ENCODE measurements at regions not wholly inside any gene's neighbourhood (a gene's known extent, or its start where the extent isn't known, plus 50 kb on each side); places are given as distances from the start of the nearest gene placed in this dataset.

GRCh38 chr10:11673346-11674280 is 62.2 kb upstream of the USP6NL start:
- H3K27ac ChIP-seq (ENCODE audit: low read depth, low read length): no peak overlapping the region
- WGBS, 2 experiments (ENCODE audit: insufficient coverage in 1 of 2, insufficient read length in 1 of 2): 93 to 94% methylated on average over 8 to 12 of the region's 12 CpGs

DNA sequence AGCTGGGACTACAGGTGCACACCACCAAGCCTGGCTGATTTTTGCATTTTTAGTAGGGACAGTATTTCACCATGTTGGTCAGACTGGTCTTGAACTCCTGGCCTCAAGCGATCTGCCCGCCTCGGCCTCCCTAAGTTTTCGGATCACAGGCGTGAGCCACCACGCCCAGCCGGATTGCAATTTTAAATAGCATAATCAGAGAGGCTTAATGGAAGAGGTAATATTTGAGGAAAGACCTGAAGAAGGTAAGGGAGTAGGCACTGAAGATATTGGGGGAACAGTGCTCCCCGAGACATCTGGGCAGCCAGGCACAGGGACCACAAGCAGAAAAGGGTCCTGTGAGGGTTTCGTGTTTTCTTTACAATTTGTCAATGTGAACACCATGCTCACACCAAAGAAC is 61.4 kb upstream of the USP6NL start:
- TF ChIP-seq CTCF (conservative IDR thresholded peaks at IDR 0.05): no peak
- no peaks in the 10 kb centered on the region for H3K36me3 Mint-ChIP-seq (ENCODE audit: low read depth)
- no peak for DNase-seq
- 90 to 96% methylated on average over 5 to 9 of the region's 9 CpGs for WGBS, 2 experiments (ENCODE audit: insufficient coverage in 1 of 2, insufficient read length in 1 of 2)
- peaks cover 4% of the 10 kb centered on the region for H3K4me1 ChIP-seq (ENCODE audit: control insufficient read depth, insufficient read depth, low read length)
- H3K9me3 Mint-ChIP-seq: no peaks in the 10 kb centered on the region
- no peaks in the 10 kb centered on the region for H3K27me3 ChIP-seq (ENCODE audit: control insufficient read depth, insufficient read depth, low read length, poor library complexity, severe bottlenecking)
- H3K4me3 ChIP-seq (ENCODE audit: low read length): no peak overlapping the region
- no peaks in the 10 kb centered on the region for H3K27me3 Mint-ChIP-seq (ENCODE audit: insufficient read depth)
- peaks cover 12% of the 10 kb centered on the region for H3K4me1 Mint-ChIP-seq
- H3K9me3 ChIP-seq (ENCODE audit: control insufficient read depth, low read length): no peaks in the 10 kb centered on the region
- H3K36me3 ChIP-seq (ENCODE audit: control insufficient read depth, insufficient read depth, low read length): no peaks in the 10 kb centered on the region
- H3K27ac ChIP-seq (ENCODE audit: low read depth, low read length): no peak overlapping the region
- H3K9ac ChIP-seq (ENCODE audit: extremely low read depth, low read length, poor library complexity, severe bottlenecking): no peak overlapping the region
- H3K27ac Mint-ChIP-seq: no peak overlapping the region
- no peak overlapping the region for H3K4me3 Mint-ChIP-seq

More at GRCh38 chr10:11673346-11674280, 62.2 kb upstream of the USP6NL start:
- Mint-ChIP-seq H3K4me3 (no peak overlapping the region), H3K27ac (no peak overlapping the region), H3K36me3 (ENCODE audit: low read depth) (no peaks in the 10 kb centered on the region), H3K27me3 (ENCODE audit: insufficient read depth) (no peaks in the 10 kb centered on the region), H3K4me1 (peaks cover 12% of the 10 kb centered on the region), H3K9me3 (no peaks in the 10 kb centered on the region)
- TF ChIP-seq CTCF (conservative IDR thresholded peaks at IDR 0.05): no peak
- no peak overlapping the region for H3K4me3 ChIP-seq (ENCODE audit: low read length)
- peaks cover 4% of the 10 kb centered on the region for H3K4me1 ChIP-seq (ENCODE audit: control insufficient read depth, insufficient read depth, low read length)
- no peak overlapping the region for H3K9ac ChIP-seq (ENCODE audit: extremely low read depth, low read length, poor library complexity, severe bottlenecking)
- no peak for DNase-seq
- H3K9me3 ChIP-seq (ENCODE audit: control insufficient read depth, low read length): no peaks in the 10 kb centered on the region
- no peaks in the 10 kb centered on the region for H3K36me3 ChIP-seq (ENCODE audit: control insufficient read depth, insufficient read depth, low read length)
- no peaks in the 10 kb centered on the region for H3K27me3 ChIP-seq (ENCODE audit: control insufficient read depth, insufficient read depth, low read length, poor library complexity, severe bottlenecking)

GRCh38 chr10:11670381-11670780 is 58.9 kb upstream of the USP6NL start:
- Histone ChIP-seq H3K4me1 (ENCODE audit: control insufficient read depth, insufficient read depth, low read length) (peaks cover 4% of the 10 kb centered on the region), H3K9me3 (ENCODE audit: control insufficient read depth, low read length) (no peaks in the 10 kb centered on the region), H3K36me3 (ENCODE audit: control insufficient read depth, insufficient read depth, low read length) (no peaks in the 10 kb centered on the region), H3K4me3 (ENCODE audit: low read length) (no peak overlapping the region), H3K27ac (ENCODE audit: low read depth, low read length) (no peak overlapping the region), H3K9ac (ENCODE audit: extremely low read depth, low read length, poor library complexity, severe bottlenecking) (no peak overlapping the region), H3K27me3 (ENCODE audit: control insufficient read depth, insufficient read depth, low read length, poor library complexity, severe bottlenecking) (no peaks in the 10 kb centered on the region)
- Mint-ChIP-seq H3K4me1 (peaks cover 12% of the 10 kb centered on the region), H3K36me3 (ENCODE audit: low read depth) (no peaks in the 10 kb centered on the region), H3K27me3 (ENCODE audit: insufficient read depth) (peaks cover 2% of the 10 kb centered on the region), H3K9me3 (no peaks in the 10 kb centered on the region), H3K4me3 (no peak overlapping the region), H3K27ac (no peak overlapping the region)
- 79 to 88% methylated on average over 10 of the region's 10 CpGs for WGBS, 2 experiments (ENCODE audit: insufficient coverage in 1 of 2, insufficient read length in 1 of 2)
- no peak for TF ChIP-seq CTCF (conservative IDR thresholded peaks at IDR 0.05)
- no peak for DNase-seq
